ENCODE measurements at regions not wholly inside any gene's neighbourhood (a gene's known extent, or its start where the extent isn't known, plus 50 kb on each side); places are given as distances from the start of the nearest gene placed in this dataset.

- Mint-ChIP-seq H3K9me3 (no peaks in the 10 kb centered on the region), H3K36me3 (ENCODE audit: low read depth) (no peaks in the 10 kb centered on the region), H3K4me3 (no peak overlapping the region), H3K27ac (no peak overlapping the region), H3K4me1 (peaks cover 25% of the 10 kb centered on the region; the same call in 2 of the 3 replicates), H3K27me3 (ENCODE audit: insufficient read depth, low read depth, poor library complexity) (peaks cover 7% of the 10 kb centered on the region)
- no peak overlapping the region for H2AFZ ChIP-seq
- ATAC-seq = no peak
- no peaks in the 10 kb centered on the region for H3K36me3 ChIP-seq (ENCODE audit: insufficient read depth)
- H3K4me1 ChIP-seq (ENCODE audit: insufficient read depth) = peaks cover 11% of the 10 kb centered on the region
- TF ChIP-seq CTCF (conservative IDR thresholded peaks at IDR 0.05; ENCODE audit: low read depth in 2 of 2) (no peak), POLR2AphosphoS5 (IDR thresholded peaks at IDR 0.05; ENCODE audit: low read depth) (no peak), CREB1 (CRISPR knock-in tag; IDR thresholded peaks at IDR 0.05; ENCODE audit: low read depth) (no peak), EZH2 (IDR thresholded peaks at IDR 0.05; ENCODE audit: low read depth, unreplicated experiment) (no peak), STAT1 (IDR thresholded peaks at IDR 0.05; ENCODE audit: unreplicated experiment) (no peak), REST (IDR thresholded peaks at IDR 0.05; ENCODE audit: unreplicated experiment) (no peak), ZNF462 (CRISPR knock-in tag; IDR thresholded peaks at IDR 0.05) (no peak), JUNB (IDR thresholded peaks at IDR 0.05; ENCODE audit: unreplicated experiment) (no peak), ETS1 (IDR thresholded peaks at IDR 0.05) (no peak), ZNF114 (CRISPR knock-in tag; IDR thresholded peaks at IDR 0.05) (no peak), ZNF331 (CRISPR knock-in tag; IDR thresholded peaks at IDR 0.05; ENCODE audit: low read depth) (no peak), NANOG (IDR thresholded peaks at IDR 0.05; ENCODE audit: borderline replicate concordance) (no peak)
- no peaks in the 10 kb centered on the region for H3F3A ChIP-seq (replicated peaks; ENCODE audit: low read depth)
- H3K27ac ChIP-seq (ENCODE audit: low read depth) = no peak overlapping the region
- no peaks in the 10 kb centered on the region for H3K79me2 ChIP-seq (replicated peaks; ENCODE audit: insufficient read depth)
- H3K4me2 ChIP-seq = peak overlapping the region; percentile 33; the same call in 1 of the 2 replicates
- no peaks in the 10 kb centered on the region for H4K20me1 ChIP-seq (replicated peaks; ENCODE audit: insufficient read depth)
- H3K27me3 ChIP-seq (ENCODE audit: insufficient read depth) = peaks cover 9% of the 10 kb centered on the region
- H3K9me2 ChIP-seq (ENCODE audit: insufficient read depth) = no peaks in the 10 kb centered on the region
- DNase-seq (ENCODE audit: low spot score) = no peak
- H3K4me3 ChIP-seq = no peak overlapping the region
These were observed 54.6 kb upstream of the TACR3 start for GRCh38 chr4:103774326-103774825.

Measured in GM23338 (cell line).